IPS DF 6.9 (cell line): ENCODE measurements at regions not wholly inside any gene's neighbourhood (a gene's known extent, or its start where the extent isn't known, plus 50 kb on each side); places are given as distances from the start of the nearest gene placed in this dataset.
"Not testable (repeated sequence)": the region's sequence is repeated elsewhere in the genome, so short reads cannot be mapped to it uniquely, and the experiment has no call there.

Source experiments
- DNase-seq: peaks from one replicate; pipeline ENCODE4 v3.0.0-alpha.2; 2013; ENCODE audit warnings: low read depth, low spot score
- H3K27ac ChIP-seq: one replicate; pipeline ENCODE4 v1.5.1; 2013; ENCODE audit warnings: low read length, control low read depth
- H3K27me3 ChIP-seq: 2 replicates; pipeline ENCODE4 v1.6.1; 2013; ENCODE audit warnings: mild to moderate bottlenecking, low read length; ENCODE audit not compliant: control insufficient read depth, insufficient read depth
- H3K36me3 ChIP-seq: 2 replicates; pipeline ENCODE4 v1.6.1; 2013; ENCODE audit warnings: low read length; ENCODE audit not compliant: control insufficient read depth, insufficient read depth
- H3K4me1 ChIP-seq: 2 replicates; pipeline ENCODE4 v1.6.1; 2013; ENCODE audit warnings: low read length; ENCODE audit not compliant: control insufficient read depth, insufficient read depth
- H3K4me3 ChIP-seq: 2 replicates; pipeline ENCODE4 v1.5.1; 2013; ENCODE audit warnings: mild to moderate bottlenecking, low read length
- H3K9me3 ChIP-seq: 2 replicates; pipeline ENCODE4 v1.6.1; 2013; ENCODE audit warnings: low read length, inconsistent platforms; ENCODE audit not compliant: control insufficient read depth, insufficient read depth
- WGBS: extraction: QIAGEN DNeasy Blood & Tissue Kit; methylation state at CpG from one replicate; pipeline ENCODE4 v1.1.7; 2013; ENCODE audit warnings: mixed read lengths, missing lambda C conversion rate; ENCODE audit not compliant: insufficient read length, insufficient coverage; 5-methylcytosine and 5-hydroxymethylcytosine counted together

- Histone ChIP-seq H3K4me3 (no peak overlapping the region), H3K4me1 (no peaks in the 10 kb centered on the region), H3K36me3 (no peaks in the 10 kb centered on the region), H3K27me3 (no peaks in the 10 kb centered on the region), H3K9me3 (no peaks in the 10 kb centered on the region), H3K27ac (no peak overlapping the region)
- WGBS, result no CpG with 5 or more reads among the region's 2 CpGs
- DNase-seq, result no peak
Measured at GRCh38 chrX:35392232-35392631, 405.9 kb upstream of the MAGEB16 start.

GRCh38 chrX:35406386-35406785, 391.8 kb upstream of the MAGEB16 start:
- Histone ChIP-seq H3K4me3 (no peak overlapping the region), H3K9me3 (no peaks in the 10 kb centered on the region), H3K4me1 (no peaks in the 10 kb centered on the region), H3K27ac (no peak overlapping the region), H3K36me3 (no peaks in the 10 kb centered on the region), H3K27me3 (no peaks in the 10 kb centered on the region)
- DNase-seq, result no peak
- 100% methylated on average over 1 of the region's 2 CpGs for WGBS

DNA sequence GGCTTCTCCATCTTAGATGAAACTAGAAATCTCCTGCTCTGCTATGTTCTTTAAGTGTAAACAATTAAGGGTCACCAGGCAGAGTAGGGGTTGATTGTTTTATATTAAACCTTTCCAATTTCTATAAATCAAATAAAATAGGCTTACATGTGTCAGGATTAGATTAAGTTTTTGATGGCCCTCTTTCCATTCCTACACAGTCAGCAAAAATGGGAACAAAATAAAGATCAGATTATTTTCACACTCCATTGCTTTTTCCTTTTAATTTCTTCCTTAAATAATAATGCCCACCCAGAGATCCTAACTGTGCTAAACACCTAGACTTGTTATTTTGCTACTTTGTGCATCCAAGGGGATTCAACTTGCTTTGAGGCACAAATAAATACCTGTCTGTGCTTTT, 381.4 kb upstream of the MAGEB16 start:
- Histone ChIP-seq H3K9me3 (no peaks in the 10 kb centered on the region), H3K27me3 (no peaks in the 10 kb centered on the region), H3K4me3 (no peak overlapping the region), H3K4me1 (no peaks in the 10 kb centered on the region), H3K36me3 (no peaks in the 10 kb centered on the region), H3K27ac (no peak overlapping the region)
- no peak for DNase-seq

- H3K4me3 ChIP-seq, result no peak overlapping the region
- no peaks in the 10 kb centered on the region for H3K36me3 ChIP-seq
- WGBS, result no CpG with 5 or more reads among the region's 2 CpGs
- H3K9me3 ChIP-seq, result no peaks in the 10 kb centered on the region
- no peaks in the 10 kb centered on the region for H3K4me1 ChIP-seq
- H3K27me3 ChIP-seq, result no peaks in the 10 kb centered on the region
- DNase-seq, result no peak
- no peak overlapping the region for H3K27ac ChIP-seq
Measured at GRCh38 chrX:35432056-35432455, 366.1 kb upstream of the MAGEB16 start.

- WGBS, result no CpG with 5 or more reads among the region's 3 CpGs
Measured at GRCh38 chrX:35439034-35439660, 359.0 kb upstream of the MAGEB16 start.

GRCh38 chrX:35439692-35440091, 358.4 kb upstream of the MAGEB16 start:
- DNase-seq, result no peak
- WGBS, result no CpG with 5 or more reads among the region's 2 CpGs
- Histone ChIP-seq H3K36me3 (no peaks in the 10 kb centered on the region), H3K4me3 (no peak overlapping the region), H3K4me1 (no peaks in the 10 kb centered on the region), H3K27me3 (no peaks in the 10 kb centered on the region), H3K9me3 (no peaks in the 10 kb centered on the region), H3K27ac (no peak overlapping the region)

More at GRCh38 chrX:35439034-35439660, 359.0 kb upstream of the MAGEB16 start:
- Histone ChIP-seq H3K4me1 (no peaks in the 10 kb centered on the region), H3K36me3 (no peaks in the 10 kb centered on the region), H3K27me3 (no peaks in the 10 kb centered on the region), H3K27ac (no peak overlapping the region), H3K4me3 (no peak overlapping the region), H3K9me3 (no peaks in the 10 kb centered on the region)
- no peak for DNase-seq

DNA sequence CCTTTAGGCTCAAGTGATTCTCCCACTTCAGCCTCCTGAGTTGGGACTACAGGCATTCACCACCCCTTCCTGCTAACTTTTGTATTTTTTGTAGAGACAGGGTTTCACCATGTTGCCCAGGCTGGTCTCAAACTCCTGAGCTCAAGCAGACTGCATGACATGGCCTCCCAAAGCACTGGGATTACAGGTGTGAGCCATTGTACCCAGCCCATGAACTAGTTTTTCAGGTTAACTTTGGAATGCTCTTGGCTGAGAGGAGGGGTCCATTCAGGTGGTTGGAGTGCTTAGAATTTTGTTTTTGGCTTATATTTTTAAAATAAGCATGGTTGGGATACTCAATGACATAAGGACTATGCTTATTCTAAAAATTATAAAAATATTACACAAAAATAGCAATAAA, 355.7 kb upstream of the MAGEB16 start:
- DNase-seq, result no peak
- H3K27ac ChIP-seq, result no peak overlapping the region
- H3K4me3 ChIP-seq, result no peak overlapping the region
- H3K36me3 ChIP-seq, result no peaks in the 10 kb centered on the region
- no peaks in the 10 kb centered on the region for H3K9me3 ChIP-seq
- H3K27me3 ChIP-seq, result no peaks in the 10 kb centered on the region
- no peaks in the 10 kb centered on the region for H3K4me1 ChIP-seq

DNA sequence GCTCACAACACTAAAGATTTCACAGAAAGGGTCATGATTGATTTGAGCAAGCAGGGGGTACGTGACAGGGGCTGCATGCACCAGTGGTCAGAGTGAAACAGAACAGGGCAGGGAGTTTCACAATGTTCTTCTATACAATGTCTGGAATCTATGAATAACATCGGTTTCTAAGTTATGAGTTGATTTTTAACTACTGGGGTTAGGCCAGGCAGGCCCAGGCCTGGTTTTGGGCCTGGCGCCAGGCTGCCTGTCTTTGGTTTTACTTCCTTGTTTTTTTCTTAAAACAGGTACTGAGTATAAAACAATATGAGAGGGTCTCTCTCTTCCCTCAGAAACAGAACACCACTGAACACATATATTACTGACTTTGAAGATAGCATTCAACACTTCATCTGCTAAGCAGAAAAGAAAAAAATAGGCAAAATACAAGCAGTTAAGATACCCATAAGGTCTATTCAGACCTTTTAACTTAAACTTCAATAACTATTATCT, 355.0 kb upstream of the MAGEB16 start:
- not testable (repeated sequence) for DNase-seq, H3K9me3 ChIP-seq, H3K4me3 ChIP-seq, H3K36me3 ChIP-seq, H3K4me1 ChIP-seq, H3K27me3 ChIP-seq, H3K27ac ChIP-seq
- no CpG with 5 or more reads among the region's 3 CpGs for whole genome bisulfite sequencing

DNA sequence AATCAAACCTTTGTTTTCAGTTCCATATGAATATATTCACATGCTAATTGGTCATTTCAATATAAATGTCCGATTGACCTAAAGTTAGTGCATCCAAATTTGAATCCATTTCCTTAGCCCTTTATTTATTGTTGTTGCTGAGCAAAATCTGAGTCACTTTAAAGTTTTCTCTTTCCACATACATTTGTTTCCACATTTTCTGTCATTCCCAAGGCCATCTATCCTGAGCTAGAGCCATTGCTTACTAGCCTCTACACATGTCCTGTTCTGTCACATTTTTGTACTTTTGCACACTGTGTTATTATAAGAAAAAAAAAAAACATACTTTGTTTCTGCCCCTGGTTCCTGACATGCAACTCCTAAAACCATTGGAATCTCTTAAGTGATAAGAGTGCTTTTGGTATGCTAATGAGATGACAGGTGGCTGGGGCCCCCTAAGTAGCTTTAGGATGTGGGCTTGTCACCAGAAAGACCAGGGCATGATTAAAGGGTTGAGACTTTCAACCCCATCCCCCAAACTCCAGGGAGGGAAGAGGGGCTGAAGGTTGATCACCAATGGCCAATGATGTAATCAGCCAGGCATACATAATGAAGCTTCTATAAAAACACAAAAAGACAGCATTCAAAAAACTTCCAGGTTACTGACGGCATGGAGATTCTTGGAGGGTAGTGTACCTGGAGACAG, 353.3 kb upstream of the MAGEB16 start:
- H3K36me3 ChIP-seq, result no peaks in the 10 kb centered on the region
- DNase-seq, result peak; percentile 5

GRCh38 chrX:35445912-35446311, 352.2 kb upstream of the MAGEB16 start:
- Histone ChIP-seq H3K36me3 (no peaks in the 10 kb centered on the region), H3K27me3 (no peaks in the 10 kb centered on the region), H3K4me1 (no peaks in the 10 kb centered on the region), H3K4me3 (no peak overlapping the region), H3K9me3 (no peaks in the 10 kb centered on the region), H3K27ac (no peak overlapping the region)
- DNase-seq, result no peak
- WGBS, result no CpG with 5 or more reads among the region's 3 CpGs

More for the DNA sequence above, 353.3 kb upstream of the MAGEB16 start:
- H3K9me3 ChIP-seq, result no peaks in the 10 kb centered on the region
- no CpG with 5 or more reads among the region's 2 CpGs for WGBS
- H3K27me3 ChIP-seq, result no peaks in the 10 kb centered on the region
- no peak overlapping the region for H3K4me3 ChIP-seq
- no peak overlapping the region for H3K27ac ChIP-seq
- no peaks in the 10 kb centered on the region for H3K4me1 ChIP-seq

DNA sequence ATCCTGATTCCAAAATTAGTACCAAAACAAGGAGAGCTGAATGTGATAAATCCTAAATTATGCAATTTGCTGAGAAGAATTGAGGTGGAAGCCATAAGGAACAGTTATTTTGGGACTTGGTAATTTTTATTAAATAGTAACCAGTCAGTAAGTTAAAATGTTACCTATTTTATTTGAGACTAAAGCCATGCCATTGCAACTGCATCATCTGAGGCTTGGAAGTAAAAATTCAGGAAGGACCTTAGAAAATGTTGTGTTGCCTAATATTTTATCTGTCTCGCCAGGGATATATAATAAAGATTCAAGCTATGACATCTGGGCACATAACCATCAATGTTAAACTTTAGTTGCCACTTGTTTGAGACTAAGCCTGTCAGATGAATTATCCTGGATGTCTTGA, 341.3 kb upstream of the MAGEB16 start:
- H3K27ac ChIP-seq, result no peak overlapping the region
- no peak for DNase-seq
- no peak overlapping the region for H3K4me3 ChIP-seq
- no peaks in the 10 kb centered on the region for H3K9me3 ChIP-seq
- no peaks in the 10 kb centered on the region for H3K36me3 ChIP-seq
- H3K4me1 ChIP-seq, result no peaks in the 10 kb centered on the region
- no CpG with 5 or more reads among the region's 1 CpG for WGBS
- H3K27me3 ChIP-seq, result no peaks in the 10 kb centered on the region
